Cardiac muscle cell (in vitro differentiated cells and primary cell): ENCODE measurements at regions not wholly inside any gene's neighbourhood (a gene's known extent, or its start where the extent isn't known, plus 50 kb on each side); places are given as distances from the start of the nearest gene placed in this dataset.

Source experiments
- DNase-seq, 2 donors: peaks; one replicate each; pipeline versions ENCODE4 v3.0.0 to v3.0.0-alpha.2; 2010 to 2017; ENCODE audit warnings: low read depth in 1 of 2, low spot score in 1 of 2
- H3K27ac ChIP-seq: fragments of 200-600 bp; sonication (generic); 2 replicates; pipeline ENCODE4 v1.5.1; 2016
- H3K27me3 ChIP-seq: fragments of 200-600 bp; sonication (generic); 2 replicates; pipeline ENCODE4 v1.6.0; 2016; ENCODE audit warnings: control low read depth
- H3K36me3 ChIP-seq: fragments of 200-600 bp; sonication (generic); 2 replicates; pipeline ENCODE4 v1.5.1; 2016; ENCODE audit warnings: control low read depth
- H3K4me1 ChIP-seq: fragments of 200-600 bp; sonication (generic); 2 replicates; pipeline ENCODE4 v1.8.1; 2017; ENCODE audit warnings: low read depth, mild to moderate bottlenecking, mixed run types
- H3K4me3 ChIP-seq: fragments of 200-600 bp; sonication (generic); 2 replicates; pipeline ENCODE4 v1.5.1; 2016; ENCODE audit warnings: mild to moderate bottlenecking
- H3K9me3 ChIP-seq: fragments of 200-600 bp; sonication (generic); 2 replicates; pipeline ENCODE4 v1.5.1; 2017; ENCODE audit warnings: low read depth, mild to moderate bottlenecking, control low read depth
- CTCF ChIP-seq: IDR thresholded peaks from 2 replicates; pipeline ENCODE4 v1.5.1; 2012; ENCODE audit warnings: low read depth, mild to moderate bottlenecking, low read length

- Histone ChIP-seq H3K27ac (no peak overlapping the region), H3K4me1 (no peaks in the 10 kb centered on the region), H3K9me3 (no peaks in the 10 kb centered on the region), H3K4me3 (no peak overlapping the region), H3K27me3 (no peaks in the 10 kb centered on the region), H3K36me3 (no peaks in the 10 kb centered on the region)
- no peak for TF ChIP-seq CTCF
- no peak for DNase-seq
Observed at GRCh38 chr11:44493383-44493782, 72.1 kb upstream of the CD82 start.

DNA sequence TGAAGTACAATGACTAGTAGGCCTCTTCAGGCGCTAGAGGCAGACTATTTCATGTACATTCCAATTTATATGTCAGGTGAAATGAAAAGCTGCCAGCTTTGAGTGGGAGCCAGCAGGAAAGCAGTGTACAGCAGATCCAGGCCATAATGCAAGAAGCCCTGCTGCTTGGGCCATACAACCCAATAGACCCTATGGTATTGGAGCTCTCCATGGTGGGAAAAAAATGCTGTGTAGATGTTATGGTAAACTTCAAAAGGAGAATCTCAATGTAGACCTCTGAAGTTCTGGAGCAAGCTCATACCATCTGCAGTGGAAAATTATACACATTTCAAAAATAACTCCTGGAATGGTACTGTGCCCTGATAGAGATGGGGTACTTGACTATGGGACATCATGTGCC lies 71.5 kb upstream of the CD82 start:
- H3K27ac ChIP-seq: no peak overlapping the region
- no peak for TF ChIP-seq CTCF

DNA sequence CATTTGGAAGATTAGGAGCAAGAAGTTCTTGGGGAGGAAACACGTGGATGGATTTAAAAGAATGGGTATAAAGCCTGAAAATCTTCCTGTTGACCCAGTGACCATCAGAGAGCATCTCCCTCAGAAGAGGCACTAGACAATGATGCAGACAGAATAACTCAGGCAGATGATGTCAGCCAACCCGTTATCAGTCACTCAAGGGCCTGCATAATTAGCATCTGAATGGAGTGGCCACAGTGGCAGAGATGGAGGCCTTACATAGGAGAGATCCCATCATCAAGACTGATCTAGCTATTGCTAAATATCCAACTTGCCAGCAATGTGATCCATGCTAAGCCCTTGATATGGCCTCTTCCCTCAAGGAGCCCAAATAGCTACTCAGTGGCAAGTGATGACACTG lies 70.7 kb upstream of the CD82 start:
- no peak overlapping the region for H3K27ac ChIP-seq
- no peak for TF ChIP-seq CTCF
- no peaks in the 10 kb centered on the region for H3K9me3 ChIP-seq
- DNase-seq: no peak
- H3K27me3 ChIP-seq: no peaks in the 10 kb centered on the region
- no peaks in the 10 kb centered on the region for H3K36me3 ChIP-seq
- no peaks in the 10 kb centered on the region for H3K4me1 ChIP-seq
- no peak overlapping the region for H3K4me3 ChIP-seq

More for the DNA sequence above, 71.5 kb upstream of the CD82 start:
- H3K27me3 ChIP-seq: no peaks in the 10 kb centered on the region
- H3K9me3 ChIP-seq: no peaks in the 10 kb centered on the region
- DNase-seq: peak in 1 of 2 donors; percentile 22
- no peak overlapping the region for H3K4me3 ChIP-seq
- no peaks in the 10 kb centered on the region for H3K36me3 ChIP-seq
- H3K4me1 ChIP-seq: no peaks in the 10 kb centered on the region

DNA sequence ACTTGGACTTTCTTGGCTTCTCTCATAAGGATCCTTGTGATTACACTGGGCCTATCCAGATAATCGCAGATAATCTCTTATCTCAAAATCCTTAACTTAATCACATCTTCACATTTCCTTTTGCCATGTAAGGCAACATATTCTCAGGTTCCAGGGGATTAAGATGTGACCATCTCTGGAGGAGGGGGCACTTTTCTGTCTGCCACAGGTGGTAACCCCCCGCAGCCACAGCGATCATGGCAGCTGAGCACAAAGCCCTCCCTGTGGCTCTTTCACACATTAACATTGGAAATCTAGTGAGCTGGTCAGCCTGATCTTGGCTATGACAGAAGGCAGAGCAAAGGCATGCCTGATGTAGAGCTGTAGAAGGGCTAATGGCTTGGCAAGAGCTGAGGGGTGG lies 69.1 kb upstream of the CD82 start:
- Histone ChIP-seq H3K27ac (no peak overlapping the region), H3K9me3 (no peaks in the 10 kb centered on the region), H3K36me3 (no peaks in the 10 kb centered on the region), H3K27me3 (no peaks in the 10 kb centered on the region), H3K4me3 (no peak overlapping the region), H3K4me1 (no peaks in the 10 kb centered on the region)
- no peak for TF ChIP-seq CTCF
- DNase-seq: no peak

DNA sequence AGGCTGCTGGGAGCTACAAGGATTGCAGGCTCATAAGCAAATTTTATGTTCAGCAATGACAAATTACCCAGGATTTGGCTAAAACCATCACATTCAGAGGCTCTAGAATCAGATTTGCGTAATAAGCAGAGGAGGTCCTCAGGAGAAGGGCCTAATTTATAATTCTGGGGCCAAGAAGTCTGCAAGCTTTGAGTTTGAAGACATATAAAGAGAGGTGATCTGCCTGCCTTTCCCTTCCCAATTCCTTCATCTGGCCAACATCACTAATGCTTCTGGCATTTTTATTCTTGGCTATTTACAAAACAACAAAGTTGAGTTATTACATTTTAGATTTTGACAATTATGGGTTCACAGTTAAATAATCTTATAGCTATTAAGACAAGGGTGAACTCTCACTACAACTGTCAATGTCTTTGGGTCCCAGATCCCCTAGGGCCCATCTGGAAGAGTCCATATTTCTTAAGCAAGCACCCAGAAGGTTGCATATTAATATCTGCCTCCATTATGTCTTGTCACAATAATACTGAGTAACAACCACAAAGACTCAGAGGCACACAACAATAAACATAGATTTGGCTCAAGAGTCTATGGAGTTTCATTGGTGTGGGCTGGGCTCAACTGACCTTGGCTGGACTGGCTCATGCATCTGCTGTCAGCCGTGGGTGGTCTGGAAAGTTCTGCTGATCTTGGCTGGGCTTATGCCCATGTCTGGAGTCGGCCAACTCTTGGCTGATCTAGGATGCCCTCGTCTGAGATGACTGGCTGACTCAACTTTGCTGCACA lies 67.2 kb upstream of the CD82 start:
- Histone ChIP-seq H3K27ac (no peak overlapping the region), H3K4me1 (no peaks in the 10 kb centered on the region), H3K27me3 (no peaks in the 10 kb centered on the region), H3K36me3 (no peaks in the 10 kb centered on the region), H3K9me3 (no peaks in the 10 kb centered on the region), H3K4me3 (no peak overlapping the region)
- TF ChIP-seq CTCF: no peak
- DNase-seq: no peak

DNA sequence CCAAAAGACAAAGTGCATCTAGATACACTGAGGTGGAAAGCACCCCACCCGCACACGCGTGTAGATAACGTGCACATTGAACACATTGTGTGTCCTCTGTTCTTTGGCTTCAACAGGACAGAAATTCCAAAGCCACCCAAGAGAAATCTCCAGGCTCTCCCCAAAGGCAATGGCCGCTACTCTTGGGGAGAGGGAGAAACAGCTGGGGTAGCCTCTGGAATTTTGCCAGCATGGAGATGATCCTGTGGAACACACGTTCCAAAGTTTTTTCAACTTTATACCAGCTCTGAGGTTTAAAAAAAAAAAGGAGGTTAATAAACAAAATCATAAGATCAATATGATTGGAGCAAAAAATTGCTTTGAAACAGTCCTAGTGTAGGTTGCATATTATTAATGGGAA lies 63.0 kb upstream of the CD82 start:
- no peaks in the 10 kb centered on the region for H3K36me3 ChIP-seq
- no peak overlapping the region for H3K4me3 ChIP-seq
- no peaks in the 10 kb centered on the region for H3K27me3 ChIP-seq
- H3K4me1 ChIP-seq: no peaks in the 10 kb centered on the region
- DNase-seq: no peak
- no peaks in the 10 kb centered on the region for H3K9me3 ChIP-seq
- no peak overlapping the region for H3K27ac ChIP-seq
- TF ChIP-seq CTCF: no peak
